H1 (cell line): ENCODE measurements at regions not wholly inside any gene's neighbourhood (a gene's known extent, or its start where the extent isn't known, plus 50 kb on each side); places are given as distances from the start of the nearest gene placed in this dataset.

Source experiments
- CTCF ChIA-PET: fragments of 300-600 bp; sonication (Branson Sonifier 250); formaldehyde crosslinking; loops from one replicate; lab custom pipeline; 2021; ENCODE audit not compliant: partially characterized antibody; lab: Charles Lee
- POLR2A ChIA-PET: fragments of 300-600 bp; sonication (Branson Sonifier 250); formaldehyde crosslinking; loops from one replicate; lab custom pipeline; 2021; ENCODE audit warnings: inconsistent platforms; ENCODE audit not compliant: partially characterized antibody; lab: Charles Lee
- DNase-seq, 2 experiments: peaks; one replicate each; pipeline versions ENCODE4 v3.0.0 to v3.0.0-alpha.2; 2010 to 2022; ENCODE audit warnings: low spot score in 2 of 2, low read depth in 1 of 2, mixed read lengths in 1 of 2
- FAIRE-seq: peaks from 2 replicates; lab custom pipeline; 2011; peaks lifted over from hg19 to GRCh38; lab: Jason Lieb, UNC
- H2AFZ ChIP-seq: 2 replicates; pipeline ENCODE4 v1.8.1; 2012; ENCODE audit warnings: low read length, inconsistent platforms
- H2AK5ac ChIP-seq: 2 replicates; pipeline ENCODE4 v1.6.1; 2013; ENCODE audit warnings: low read depth, low read length
- H2BK120ac ChIP-seq: replicated peaks from 2 replicates; pipeline ENCODE3; 2013; ENCODE audit warnings: low read depth, low read length, inconsistent platforms
- H2BK12ac ChIP-seq: 2 replicates; pipeline ENCODE4 v1.6.1; 2013; ENCODE audit warnings: low read depth, low read length
- H2BK15ac ChIP-seq: 2 replicates; pipeline ENCODE4 v1.6.1; 2013; ENCODE audit warnings: low read length
- H2BK20ac ChIP-seq: 2 replicates; pipeline ENCODE4 v1.6.1; 2013; ENCODE audit warnings: low read length
- H2BK5ac ChIP-seq: 2 replicates; pipeline ENCODE4 v1.6.1; 2013; ENCODE audit warnings: low read depth, low read length
- H3K14ac ChIP-seq: 2 replicates; pipeline ENCODE4 v1.6.1; 2013; ENCODE audit warnings: inconsistent platforms; ENCODE audit not compliant: insufficient read length
- H3K18ac ChIP-seq: 2 replicates; pipeline ENCODE4 v1.6.1; 2013; ENCODE audit warnings: low read length; ENCODE audit errors: extremely low read depth
- H3K23ac ChIP-seq: 2 replicates; pipeline ENCODE4 v1.6.1; 2013; ENCODE audit warnings: inconsistent platforms; ENCODE audit not compliant: insufficient read length
- H3K23me2 ChIP-seq: 2 replicates; pipeline ENCODE4 v1.6.1; 2013; ENCODE audit warnings: low read depth, low read length
- H3K27ac ChIP-seq: 2 replicates; pipeline ENCODE4 v1.6.1; 2011; ENCODE audit warnings: low read depth, low read length, inconsistent platforms
- H3K27me3 ChIP-seq, 4 experiments: replicated peaks in 1 of 4; 1 replicate in 1 of 4; 2 replicates in 3 of 4; pipeline versions ENCODE4 v1.6.1 to v1.8.1; 2011 to 2013; ENCODE audit warnings: low read length in 3 of 4, mild to moderate bottlenecking in 3 of 4, inconsistent platforms in 2 of 4, mixed read lengths in 2 of 4, moderate library complexity in 1 of 4; ENCODE audit not compliant: control insufficient read depth in 3 of 4, insufficient read depth in 3 of 4; ENCODE audit errors: extremely low read depth in 1 of 4
- H3K36me3 ChIP-seq, 4 experiments: 2 replicates each; pipeline versions ENCODE4 v1.6.1 to v1.8.1; 2011 to 2013; ENCODE audit warnings: mild to moderate bottlenecking in 4 of 4, low read length in 3 of 4, moderate library complexity in 2 of 4, control low read depth in 1 of 4, inconsistent platforms in 1 of 4; ENCODE audit not compliant: insufficient read depth in 4 of 4, control insufficient read depth in 2 of 4
- H3K4ac ChIP-seq: replicated peaks from 2 replicates; pipeline ENCODE3; 2013; ENCODE audit warnings: low read length, low read depth, mixed read lengths, inconsistent platforms; ENCODE audit not compliant: insufficient read length
- H3K4me1 ChIP-seq, 4 experiments: replicated peaks in 1 of 4; 1 replicate in 1 of 4; 2 replicates in 3 of 4; pipeline versions ENCODE4 v1.6.1 to v1.8.1; 2011 to 2013; ENCODE audit warnings: low read length in 3 of 4, inconsistent platforms in 2 of 4, mixed read lengths in 1 of 4; ENCODE audit not compliant: insufficient read depth in 4 of 4, control insufficient read depth in 3 of 4
- H3K4me2 ChIP-seq, 2 experiments: 2 replicates each; pipeline versions ENCODE4 v1.6.1 to v1.8.1; 2011 to 2013; ENCODE audit warnings: low read depth in 2 of 2, low read length in 2 of 2, control low read depth in 1 of 2, inconsistent platforms in 1 of 2, mild to moderate bottlenecking in 1 of 2; ENCODE audit not compliant: insufficient read depth in 1 of 2
- H3K4me3 ChIP-seq, 4 experiments: fragments of 200-600, 300-600 bp in 1 of 4; sonication (generic), shearing (Covaris generic), sonication (Bioruptor Twin) in 1 of 4; 2 replicates each; pipeline versions ENCODE4 v1.5.1 to v1.8.1; 2011 to 2016; ENCODE audit warnings: low read length in 4 of 4, low read depth in 3 of 4, control low read depth in 2 of 4, inconsistent platforms in 2 of 4, mild to moderate bottlenecking in 2 of 4, mixed read lengths in 1 of 4, moderate library complexity in 1 of 4; ENCODE audit not compliant: insufficient read depth in 2 of 4; ENCODE audit errors: extremely low read depth in 1 of 4
- H3K56ac ChIP-seq: replicated peaks from 2 replicates; pipeline ENCODE3; 2013; ENCODE audit warnings: low read depth, mild to moderate bottlenecking, mixed read lengths, low read length, inconsistent platforms; ENCODE audit not compliant: insufficient read length
- H3K79me1 ChIP-seq: 2 replicates; pipeline ENCODE4 v1.6.1; 2013; ENCODE audit warnings: low read depth, low read length, control low read depth
- H3K79me2 ChIP-seq, 2 experiments: 2 replicates each; pipeline versions ENCODE4 v1.6.1 to v1.8.1; 2012 to 2013; ENCODE audit warnings: low read length in 2 of 2, mild to moderate bottlenecking in 2 of 2, inconsistent platforms in 1 of 2; ENCODE audit not compliant: insufficient read depth in 2 of 2, control insufficient read depth in 1 of 2
- H3K9ac ChIP-seq, 4 experiments: replicated peaks in 1 of 4; 1 replicate in 1 of 4; 2 replicates in 3 of 4; pipeline versions ENCODE4 v1.6.1 to v1.8.1; 2011 to 2013; ENCODE audit warnings: low read depth in 3 of 4, low read length in 3 of 4, control low read depth in 2 of 4, mild to moderate bottlenecking in 2 of 4, moderate library complexity in 2 of 4, inconsistent platforms in 1 of 4; ENCODE audit errors: extremely low read depth in 1 of 4
- H3K9me3 ChIP-seq, 2 experiments: 2 replicates each; pipeline versions ENCODE4 v1.6.1 to v1.8.1; 2012 to 2013; ENCODE audit warnings: mild to moderate bottlenecking in 2 of 2, moderate library complexity in 2 of 2, control low read depth in 1 of 2, inconsistent platforms in 1 of 2, low read depth in 1 of 2, low read length in 1 of 2, mixed read lengths in 1 of 2; ENCODE audit not compliant: insufficient read depth in 2 of 2
- H4K20me1 ChIP-seq, 2 experiments: replicated peaks in 1 of 2; 2 replicates each; pipeline versions ENCODE3 to v1.8.1; 2011 to 2013; ENCODE audit warnings: inconsistent platforms in 2 of 2, low read length in 2 of 2, mild to moderate bottlenecking in 1 of 2; ENCODE audit not compliant: insufficient read depth in 2 of 2, control insufficient read depth in 1 of 2
- H4K5ac ChIP-seq: 2 replicates; pipeline ENCODE4 v1.6.1; 2013; ENCODE audit warnings: low read length, low read depth, mixed read lengths, inconsistent platforms; ENCODE audit not compliant: insufficient read length
- H4K8ac ChIP-seq: 2 replicates; pipeline ENCODE4 v1.8.0; 2013; ENCODE audit warnings: mild to moderate bottlenecking, moderate library complexity, low read length, inconsistent platforms; ENCODE audit not compliant: insufficient read depth; ENCODE audit errors: extremely low read depth
- H4K91ac ChIP-seq: replicated peaks from 2 replicates; pipeline ENCODE3; 2013; ENCODE audit warnings: low read length, mixed read lengths, inconsistent platforms; ENCODE audit not compliant: insufficient read length
- BCL11A ChIP-seq, 2 experiments: IDR thresholded peaks; one replicate each; pipeline ENCODE4 v1.6.1; 2011; ENCODE audit warnings: low read depth in 2 of 2, low read length in 2 of 2, mild to moderate bottlenecking in 2 of 2
- BRCA1 ChIP-seq: IDR thresholded peaks from 2 replicates; pipeline ENCODE4 v1.6.1; 2012; ENCODE audit warnings: low read depth, low read length, improper control_type of control experiment
- CBX8 ChIP-seq: fragments of 300-800, 300-1000 bp; sonication (generic); IDR thresholded peaks from 2 replicates; pipeline ENCODE4 v1.7.1; 2016; ENCODE audit warnings: low read depth, low read length, borderline replicate concordance
- EGR1 ChIP-seq: IDR thresholded peaks from 2 replicates; pipeline ENCODE4 v1.6.1; 2011; ENCODE audit warnings: low read depth, low read length, borderline replicate concordance
- GABPA ChIP-seq: IDR thresholded peaks from 2 replicates; pipeline ENCODE4 v1.6.1; 2011; ENCODE audit warnings: mild to moderate bottlenecking, low read length, moderate library complexity, borderline replicate concordance; ENCODE audit not compliant: insufficient read depth
- GTF2F1 ChIP-seq: IDR thresholded peaks from 2 replicates; pipeline ENCODE4 v1.6.1; 2012; ENCODE audit warnings: low read depth, low read length, improper control_type of control experiment, borderline replicate concordance
- KDM1A ChIP-seq: fragments of 200-600, 300-600 bp; sonication (generic); IDR thresholded peaks from 2 replicates; pipeline ENCODE4 v1.7.1; 2016; ENCODE audit warnings: mild to moderate bottlenecking, low read length, borderline replicate concordance
- NRF1 ChIP-seq: IDR thresholded peaks from 2 replicates; pipeline ENCODE4 v1.6.1; 2011; ENCODE audit warnings: mild to moderate bottlenecking, low read depth, low read length, improper control_type of control experiment
- POU5F1 ChIP-seq: IDR thresholded peaks from 2 replicates; pipeline ENCODE4 v1.6.1; 2011; ENCODE audit warnings: low read depth, mild to moderate bottlenecking, low read length, moderate library complexity
- RAD21 ChIP-seq, 2 experiments: IDR thresholded peaks in 1 of 2; conservative IDR thresholded peaks in 1 of 2; 2 replicates each; pipeline ENCODE4 v1.6.1; 2011; ENCODE audit warnings: low read depth in 2 of 2, low read length in 2 of 2, improper control_type of control experiment in 1 of 2, inconsistent platforms in 1 of 2, mild to moderate bottlenecking in 1 of 2, moderate library complexity in 1 of 2
- RFX5 ChIP-seq: IDR thresholded peaks from 2 replicates; pipeline ENCODE4 v1.6.1; 2011; ENCODE audit warnings: low read depth, low read length, improper control_type of control experiment, borderline replicate concordance
- SIRT6 ChIP-seq: IDR thresholded peaks from one replicate; pipeline ENCODE4 v1.7.1; 2012; ENCODE audit warnings: low read length, inconsistent platforms
- SIX5 ChIP-seq: IDR thresholded peaks from 2 replicates; pipeline ENCODE4 v1.6.1; 2011; ENCODE audit warnings: mild to moderate bottlenecking, low read depth, low read length
- SP1 ChIP-seq: IDR thresholded peaks from 2 replicates; pipeline ENCODE4 v1.6.1; 2011; ENCODE audit warnings: low read depth, low read length
- WGBS, 2 experiments: shearing (Covaris generic) in 1 of 2; methylation state at CpG; one replicate each; pipeline versions ENCODE4 v1.1.6 to v1.1.7; 2013 to 2015; ENCODE audit warnings: low lambda C conversion rate in 2 of 2, mixed read lengths in 2 of 2, inconsistent platforms in 1 of 2, low coverage in 1 of 2, missing lambda C conversion rate in 1 of 2; ENCODE audit not compliant: insufficient replicate concordance in 2 of 2, insufficient coverage in 1 of 2, insufficient read length in 1 of 2; ENCODE audit errors: extremely low coverage in 1 of 2, missing lambda C conversion rate in 1 of 2; 5-methylcytosine and 5-hydroxymethylcytosine counted together

- no peak overlapping the region for H2BK120ac ChIP-seq
- no peak for FAIRE-seq
- no peak overlapping the region for H3K4me2 ChIP-seq
- H4K8ac ChIP-seq: no peak overlapping the region
- H2BK20ac ChIP-seq: no peak overlapping the region
- no peak overlapping the region for H2AFZ ChIP-seq
- H3K27me3 ChIP-seq: no peaks in the 10 kb centered on the region
- no peaks in the 10 kb centered on the region for H4K20me1 ChIP-seq
- ChIA-PET POLR2A (no interaction called here), CTCF (interaction anchor here (0.5 to 9.5 kb wide), 13 partner anchors 8 to 601 kb away, joined by 3 to 194 read pairs (median 9); no protein-coding TSS in a partner anchor)
- H3K4ac ChIP-seq: no peak overlapping the region
- no peak overlapping the region for H3K23ac ChIP-seq
- H4K91ac ChIP-seq: no peak overlapping the region
- H3K36me3 ChIP-seq: no peaks in the 10 kb centered on the region
- no peak overlapping the region for H2BK12ac ChIP-seq
- no peak overlapping the region for H3K9ac ChIP-seq
- 79% methylated on average over 2 of the region's 2 CpGs; no CpG with 5 or more reads in 1 of the 2 experiments for WGBS, 2 experiments
- no peak overlapping the region for H2BK5ac ChIP-seq
- H3K14ac ChIP-seq: no peak overlapping the region
- no peaks in the 10 kb centered on the region for H3K9me3 ChIP-seq
- H3K79me2 ChIP-seq: no peaks in the 10 kb centered on the region
- H3K27ac ChIP-seq: no peak overlapping the region
- no peak overlapping the region for H2AK5ac ChIP-seq
- H3K79me1 ChIP-seq: no peaks in the 10 kb centered on the region
- no peak overlapping the region for H3K4me3 ChIP-seq
- H3K23me2 ChIP-seq: no peaks in the 10 kb centered on the region
- DNase-seq: no peak
- H3K18ac ChIP-seq: no peak overlapping the region
- no peak overlapping the region for H2BK15ac ChIP-seq
- TF ChIP-seq GABPA (no peak), RAD21 (IDR thresholded peaks at IDR 0.05 in 1 of 2, conservative IDR thresholded peaks at IDR 0.05 in 1 of 2; ENCODE audit: low read depth in 2 of 2, low read length in 2 of 2) (no peak), EGR1 (no peak), SIX5 (no peak), RFX5 (no peak), GTF2F1 (no peak), CBX8 (no peak), POU5F1 (no peak), NRF1 (no peak), SP1 (no peak), BCL11A (IDR thresholded peaks at IDR 0.05; ENCODE audit: low read depth in 2 of 2, low read length in 2 of 2) (no peak), BRCA1 (no peak), SIRT6 (no peak), KDM1A (no peak)
- H4K5ac ChIP-seq: no peak overlapping the region
- H3K56ac ChIP-seq: no peak overlapping the region
- peaks cover 0 to 6% (median 3%) of the 10 kb centered on the region in 4 experiments; a peak in 3 of 7 replicates for H3K4me1 ChIP-seq
Measured at GRCh38 chr18:27606741-27607140, 421.6 kb upstream of the CHST9 start.
